HepG2 (cell line): ENCODE measurements at regions not wholly inside any gene's neighbourhood (a gene's known extent, or its start where the extent isn't known, plus 50 kb on each side); places are given as distances from the start of the nearest gene placed in this dataset.

Source experiments
- ATAC-seq: fragments of 200-7000 bp; cut with Tn5 transposase; 3 replicates; pipeline ENCODE4 v1.9.1; 2020; ENCODE audit warnings: mild to moderate bottlenecking, moderate library complexity
- BruUV-seq: library from RNA; stranded (reverse); fragments of 400-500 nt; replicated peaks from 2 replicates; lab custom pipeline; 2021; lab: Mats Ljungman, UMichigan
- CTCF ChIA-PET: fragments of 300-600 bp; formaldehyde crosslinking; extraction: SDS; loops from one replicate; lab custom pipeline; 2021; ENCODE audit warnings: low total read pairs, inconsistent platforms, low intra/inter-chr PET ratio; lab: Yijun Ruan, JAX
- POLR2A ChIA-PET: fragments of 350-600 bp; sonication (Branson Sonifier 250); formaldehyde crosslinking; loops from one replicate; lab custom pipeline; 2020; ENCODE audit warnings: antibody characterized with exemption, inconsistent platforms; lab: Yijun Ruan, JAX
- DNase-seq: peaks from one replicate; pipeline ENCODE4 v3.0.0-alpha.2; 2015; ENCODE audit warnings: low spot score
- FAIRE-seq: peaks from 3 replicates; lab custom pipeline; 2011; peaks lifted over from hg19 to GRCh38; lab: Jason Lieb, UNC
- H2AFZ ChIP-seq: one replicate; pipeline ENCODE4 v1.6.1; 2011; ENCODE audit warnings: low read length, inconsistent platforms
- H3K27ac ChIP-seq: fragments of 300-600 bp; 3 replicates; pipeline ENCODE4 v1.8.0; 2011; ENCODE audit warnings: mixed run types, mild to moderate bottlenecking, mixed read lengths, low read length, inconsistent platforms; ENCODE audit not compliant: insufficient read depth; ENCODE audit errors: extremely low read length
- H3K27me3 ChIP-seq, 2 experiments: fragments of 200-600 bp in 1 of 2; 2 replicates in 1 of 2; 3 replicates in 1 of 2; pipeline versions ENCODE4 v1.6.0 to v1.8.0; 2011; ENCODE audit warnings: low read length in 2 of 2, mild to moderate bottlenecking in 2 of 2, moderate library complexity in 2 of 2, inconsistent platforms in 1 of 2; ENCODE audit not compliant: insufficient read depth in 2 of 2, control insufficient read depth in 1 of 2
- H3K36me3 ChIP-seq, 2 experiments: fragments of 200-600 bp in 1 of 2; replicated peaks in 1 of 2; 2 replicates in 1 of 2; 3 replicates in 1 of 2; pipeline versions ENCODE4 v1.5.1 to v1.8.0; 2011; ENCODE audit warnings: low read length in 2 of 2, inconsistent platforms in 1 of 2; ENCODE audit not compliant: insufficient read depth in 2 of 2, control insufficient read depth in 1 of 2
- H3K4me1 ChIP-seq: 2 replicates; pipeline ENCODE4 v1.5.1; 2012; ENCODE audit warnings: low read length, inconsistent platforms; ENCODE audit not compliant: insufficient read depth
- H3K4me2 ChIP-seq: 2 replicates; pipeline ENCODE4 v1.6.0; 2011; ENCODE audit warnings: low read depth, low read length, inconsistent platforms
- H3K4me3 ChIP-seq, 3 experiments: fragments of 200-600 bp in 1 of 3; sonication (generic), shearing (Covaris generic) in 1 of 3; replicated peaks in 1 of 3; 2 replicates each; pipeline ENCODE4 v1.5.1; 2011 to 2016; ENCODE audit warnings: low read length in 3 of 3, inconsistent platforms in 2 of 3, low read depth in 2 of 3, mild to moderate bottlenecking in 2 of 3, control low read depth in 1 of 3, mixed read lengths in 1 of 3; ENCODE audit not compliant: insufficient read depth in 1 of 3
- H3K79me2 ChIP-seq: one replicate; pipeline ENCODE4 v1.6.1; 2011; ENCODE audit warnings: low read length, inconsistent platforms; ENCODE audit not compliant: insufficient read depth
- H3K9ac ChIP-seq: 2 replicates; pipeline ENCODE4 v1.6.0; 2011; ENCODE audit warnings: mild to moderate bottlenecking, low read depth, low read length, inconsistent platforms; ENCODE audit not compliant: insufficient read depth
- H3K9me3 ChIP-seq: 2 replicates; pipeline ENCODE4 v1.5.1; 2012; ENCODE audit warnings: mild to moderate bottlenecking, low read length
- H4K20me1 ChIP-seq: 2 replicates; pipeline ENCODE4 v1.6.0; 2011; ENCODE audit warnings: inconsistent platforms, mild to moderate bottlenecking, low read length, moderate library complexity; ENCODE audit not compliant: insufficient read depth
- GTF2F1 ChIP-seq: fragments of 150-350 bp; IDR thresholded peaks from 2 replicates; pipeline ENCODE4 v1.6.1; 2014; ENCODE audit warnings: low read length
- NPAS2 ChIP-seq: sonication (generic); formaldehyde crosslinking; IDR thresholded peaks from 2 replicates; pipeline ENCODE4 v1.8.0; 2022; ENCODE audit warnings: mild to moderate bottlenecking, missing genetic modification reagents, borderline replicate concordance
- YEATS2 ChIP-seq: sonication (generic); formaldehyde crosslinking; IDR thresholded peaks from 2 replicates; pipeline ENCODE4 v1.4.0; 2020; ENCODE audit warnings: missing genetic modification reagents, borderline replicate concordance
- WGBS: methylation state at CpG from one replicate; pipeline ENCODE4 v1.1.6; 2017; ENCODE audit warnings: low lambda C conversion rate; 5-methylcytosine and 5-hydroxymethylcytosine counted together
- in situ Hi-C: cut with HindIII; loops from 2 replicates; pipeline ENCODE4 v1.10.0; 2017; ENCODE audit warnings: low pct_unique_long_range_greater_than_20kb; ENCODE audit not compliant: extremely low pct_ligation_motif_present
- intact Hi-C: fragments of 100-400 bp; cut with micrococcal nuclease; formaldehyde crosslinking; loops from one replicate; pipeline ENCODE4 v1.10.0; 2022; ENCODE audit not compliant: unreplicated experiment
- TF ChIP-seq, protein P1 (sequence below): sonication (generic); formaldehyde crosslinking; IDR thresholded peaks from 2 replicates; pipeline ENCODE4 v1.4.0; 2020; ENCODE audit warnings: low read depth, mild to moderate bottlenecking, missing genetic modification reagents
- TF ChIP-seq, protein P2 (sequence below): sonication (generic); formaldehyde crosslinking; IDR thresholded peaks from 2 replicates; pipeline ENCODE4 v1.8.1; 2022; ENCODE audit warnings: low read depth, mild to moderate bottlenecking, missing genetic modification reagents
- TF ChIP-seq, protein P3 (sequence below): IDR thresholded peaks from 2 replicates; pipeline ENCODE4 v1.6.1; 2016; ENCODE audit warnings: mild to moderate bottlenecking

DNA sequence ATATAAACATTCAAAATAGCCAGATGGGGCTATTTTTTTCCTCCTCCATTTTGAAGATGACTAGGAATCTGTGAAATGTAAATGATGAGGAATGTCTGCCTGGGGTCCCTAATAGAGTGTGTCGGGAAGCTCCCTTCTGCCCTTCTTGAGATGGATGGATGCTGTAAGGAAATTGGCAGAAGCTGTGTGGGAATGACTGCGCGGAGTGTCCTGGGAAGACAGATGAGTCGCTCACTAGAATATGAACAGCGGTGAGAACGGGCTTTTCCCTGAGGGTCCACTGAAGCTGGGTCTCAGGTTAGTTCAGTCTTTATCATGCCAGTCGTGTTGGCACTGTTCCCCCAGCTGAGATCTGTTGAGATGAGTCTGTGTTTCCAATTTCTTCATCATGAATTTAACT, 75.1 kb upstream of the PLPP4 start:
- ChIA-PET CTCF (no interaction called here), POLR2A (no interaction called here)
- H3K9ac ChIP-seq, result no peak overlapping the region
- no peak for DNase-seq
- H3K27me3 ChIP-seq, result peaks cover 0 to 2% of the 10 kb centered on the region in 2 experiments; a peak in 1 of 5 replicates
- H3K27ac ChIP-seq, result no peak overlapping the region
- no peak overlapping the region for H2AFZ ChIP-seq
- H3K36me3 ChIP-seq, result no peaks in the 10 kb centered on the region
- H3K4me3 ChIP-seq, result no peak overlapping the region
- intact Hi-C loops (no loop called here), in situ Hi-C loops (no loop called here)
- H3K4me1 ChIP-seq, result no peaks in the 10 kb centered on the region
- FAIRE-seq, result no peak
- no peak for ATAC-seq
- no peaks in the 10 kb centered on the region for H3K9me3 ChIP-seq
- no peaks in the 10 kb centered on the region for H4K20me1 ChIP-seq
- no TSS peak for BruUV-seq
- 58% methylated on average over 6 of the region's 7 CpGs for WGBS
- H3K79me2 ChIP-seq, result no peaks in the 10 kb centered on the region
- TF ChIP-seq NPAS2 (CRISPR knock-in tag) (no peak), YEATS2 (no peak)
- TF ChIP-seq, protein P1, sequence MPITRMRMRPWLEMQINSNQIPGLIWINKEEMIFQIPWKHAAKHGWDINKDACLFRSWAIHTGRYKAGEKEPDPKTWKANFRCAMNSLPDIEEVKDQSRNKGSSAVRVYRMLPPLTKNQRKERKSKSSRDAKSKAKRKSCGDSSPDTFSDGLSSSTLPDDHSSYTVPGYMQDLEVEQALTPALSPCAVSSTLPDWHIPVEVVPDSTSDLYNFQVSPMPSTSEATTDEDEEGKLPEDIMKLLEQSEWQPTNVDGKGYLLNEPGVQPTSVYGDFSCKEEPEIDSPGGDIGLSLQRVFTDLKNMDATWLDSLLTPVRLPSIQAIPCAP, result no peak
- TF ChIP-seq, all 625 proteins: peak for 0
- H3K4me2 ChIP-seq, result no peak overlapping the region

DNA sequence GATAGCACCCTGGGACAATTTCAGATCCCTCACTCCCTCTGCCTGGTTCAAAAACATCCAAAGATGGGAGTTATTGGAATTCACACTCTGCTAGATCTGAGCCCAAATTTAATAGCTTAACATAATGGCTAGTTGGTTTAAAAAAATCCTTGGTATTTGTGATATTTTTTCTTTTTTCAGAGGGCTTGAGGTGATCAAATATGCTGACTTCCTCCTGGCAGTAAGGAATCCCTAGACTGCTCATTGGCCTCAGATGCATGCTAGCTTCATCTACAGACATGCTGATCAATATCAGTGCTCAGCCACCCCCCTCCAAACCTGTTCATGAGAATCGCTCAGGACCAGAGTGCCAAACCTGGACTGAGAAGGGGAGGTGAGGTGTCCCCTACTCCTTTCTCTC, 74.7 kb upstream of the PLPP4 start:
- no peak for ATAC-seq
- no peaks in the 10 kb centered on the region for H3K9me3 ChIP-seq
- H3K4me1 ChIP-seq, result no peaks in the 10 kb centered on the region
- H4K20me1 ChIP-seq, result no peaks in the 10 kb centered on the region
- CTCF ChIA-PET, result no interaction called here
- POLR2A ChIA-PET, result no interaction called here
- intact Hi-C loops (no loop called here), in situ Hi-C loops (no loop called here)
- H3K79me2 ChIP-seq, result no peaks in the 10 kb centered on the region
- H2AFZ ChIP-seq, result no peak overlapping the region
- no peaks in the 10 kb centered on the region; a peak in 1 of 5 replicates for H3K27me3 ChIP-seq
- no peak overlapping the region for H3K9ac ChIP-seq
- no peak overlapping the region for H3K27ac ChIP-seq
- no peak overlapping the region for H3K4me2 ChIP-seq
- no peak for DNase-seq
- FAIRE-seq, result no peak
- no TSS peak for BruUV-seq
- WGBS, result 14% methylated on average over 1 of the region's 1 CpG
- no peak overlapping the region for H3K4me3 ChIP-seq
- H3K36me3 ChIP-seq, result no peaks in the 10 kb centered on the region
- no peak for TF ChIP-seq GTF2F1
- TF ChIP-seq, protein P2, sequence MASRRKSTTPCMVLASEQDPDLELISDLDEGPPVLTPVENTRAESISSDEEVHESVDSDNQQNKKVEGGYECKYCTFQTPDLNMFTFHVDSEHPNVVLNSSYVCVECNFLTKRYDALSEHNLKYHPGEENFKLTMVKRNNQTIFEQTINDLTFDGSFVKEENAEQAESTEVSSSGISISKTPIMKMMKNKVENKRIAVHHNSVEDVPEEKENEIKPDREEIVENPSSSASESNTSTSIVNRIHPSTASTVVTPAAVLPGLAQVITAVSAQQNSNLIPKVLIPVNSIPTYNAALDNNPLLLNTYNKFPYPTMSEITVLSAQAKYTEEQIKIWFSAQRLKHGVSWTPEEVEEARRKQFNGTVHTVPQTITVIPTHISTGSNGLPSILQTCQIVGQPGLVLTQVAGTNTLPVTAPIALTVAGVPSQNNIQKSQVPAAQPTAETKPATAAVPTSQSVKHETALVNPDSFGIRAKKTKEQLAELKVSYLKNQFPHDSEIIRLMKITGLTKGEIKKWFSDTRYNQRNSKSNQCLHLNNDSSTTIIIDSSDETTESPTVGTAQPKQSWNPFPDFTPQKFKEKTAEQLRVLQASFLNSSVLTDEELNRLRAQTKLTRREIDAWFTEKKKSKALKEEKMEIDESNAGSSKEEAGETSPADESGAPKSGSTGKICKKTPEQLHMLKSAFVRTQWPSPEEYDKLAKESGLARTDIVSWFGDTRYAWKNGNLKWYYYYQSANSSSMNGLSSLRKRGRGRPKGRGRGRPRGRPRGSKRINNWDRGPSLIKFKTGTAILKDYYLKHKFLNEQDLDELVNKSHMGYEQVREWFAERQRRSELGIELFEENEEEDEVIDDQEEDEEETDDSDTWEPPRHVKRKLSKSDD (CRISPR knock-in tag), result no peak
- TF ChIP-seq, protein P3, sequence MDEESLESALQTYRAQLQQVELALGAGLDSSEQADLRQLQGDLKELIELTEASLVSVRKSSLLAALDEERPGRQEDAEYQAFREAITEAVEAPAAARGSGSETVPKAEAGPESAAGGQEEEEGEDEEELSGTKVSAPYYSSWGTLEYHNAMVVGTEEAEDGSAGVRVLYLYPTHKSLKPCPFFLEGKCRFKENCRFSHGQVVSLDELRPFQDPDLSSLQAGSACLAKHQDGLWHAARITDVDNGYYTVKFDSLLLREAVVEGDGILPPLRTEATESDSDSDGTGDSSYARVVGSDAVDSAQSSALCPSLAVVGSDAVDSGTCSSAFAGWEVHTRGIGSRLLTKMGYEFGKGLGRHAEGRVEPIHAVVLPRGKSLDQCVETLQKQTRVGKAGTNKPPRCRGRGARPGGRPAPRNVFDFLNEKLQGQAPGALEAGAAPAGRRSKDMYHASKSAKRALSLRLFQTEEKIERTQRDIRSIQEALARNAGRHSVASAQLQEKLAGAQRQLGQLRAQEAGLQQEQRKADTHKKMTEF (CRISPR knock-in tag), result no peak
- TF ChIP-seq, all 625 proteins: peak for 0
